Right cardiac atrium (tissue), 5 donors: ENCODE measurements at regions not wholly inside any gene's neighbourhood (a gene's known extent, or its start where the extent isn't known, plus 50 kb on each side); places are given as distances from the start of the nearest gene placed in this dataset.

Experiments
- ATAC-seq, 2 donors: fragments of 200-7000 bp; cut with Tn5 transposase; one replicate each; pipeline versions ENCODE4 v1.8.0 to v1.9.1; 2020; ENCODE audit warnings: moderate library complexity in 2 of 2, mild to moderate bottlenecking in 1 of 2
- DNase-seq, 3 donors: peaks; one replicate each; pipeline ENCODE4 v3.0.0-alpha.2; 2020
- H3K27ac ChIP-seq: one replicate; pipeline ENCODE4 v1.5.1; 2013; ENCODE audit warnings: mild to moderate bottlenecking, low read length, control low read depth, moderate library complexity
- H3K27me3 ChIP-seq: one replicate; pipeline ENCODE4 v1.6.1; 2013; ENCODE audit not compliant: control insufficient read depth, insufficient read depth
- H3K4me1 ChIP-seq: one replicate; pipeline ENCODE4 v1.6.1; 2013; ENCODE audit warnings: low read length; ENCODE audit not compliant: control insufficient read depth, insufficient read depth
- H3K4me3 ChIP-seq: one replicate; pipeline ENCODE4 v1.5.1; 2013; ENCODE audit warnings: low read length, control low read depth
- H3K9me3 ChIP-seq: one replicate; pipeline ENCODE4 v1.6.1; 2013; ENCODE audit warnings: low read length; ENCODE audit not compliant: control insufficient read depth
- WGBS: extraction: QIAGEN DNeasy Blood & Tissue Kit; methylation state at CpG from one replicate; pipeline ENCODE4 v1.1.7; 2013; 5-methylcytosine and 5-hydroxymethylcytosine counted together
- intact Hi-C, 4 donors: fragments of 100-400 bp; cut with DNase I; formaldehyde crosslinking; loops; one replicate each; pipeline versions ENCODE4 v1.11.0 to v1.14.0; 2022 to 2023
- donor health status: healthy with polysubstance abuse.
- donor health status: DM: no; HTN: yes; CAD: no.
- donor health status: DM: no; HTN: no; CAD: no.
- donor health status: DM: no; HTN: yes; CAD: no; lungs with severe emphysema.
- donor health status: DM: yes; HTN: yes; CAD: no.

DNA sequence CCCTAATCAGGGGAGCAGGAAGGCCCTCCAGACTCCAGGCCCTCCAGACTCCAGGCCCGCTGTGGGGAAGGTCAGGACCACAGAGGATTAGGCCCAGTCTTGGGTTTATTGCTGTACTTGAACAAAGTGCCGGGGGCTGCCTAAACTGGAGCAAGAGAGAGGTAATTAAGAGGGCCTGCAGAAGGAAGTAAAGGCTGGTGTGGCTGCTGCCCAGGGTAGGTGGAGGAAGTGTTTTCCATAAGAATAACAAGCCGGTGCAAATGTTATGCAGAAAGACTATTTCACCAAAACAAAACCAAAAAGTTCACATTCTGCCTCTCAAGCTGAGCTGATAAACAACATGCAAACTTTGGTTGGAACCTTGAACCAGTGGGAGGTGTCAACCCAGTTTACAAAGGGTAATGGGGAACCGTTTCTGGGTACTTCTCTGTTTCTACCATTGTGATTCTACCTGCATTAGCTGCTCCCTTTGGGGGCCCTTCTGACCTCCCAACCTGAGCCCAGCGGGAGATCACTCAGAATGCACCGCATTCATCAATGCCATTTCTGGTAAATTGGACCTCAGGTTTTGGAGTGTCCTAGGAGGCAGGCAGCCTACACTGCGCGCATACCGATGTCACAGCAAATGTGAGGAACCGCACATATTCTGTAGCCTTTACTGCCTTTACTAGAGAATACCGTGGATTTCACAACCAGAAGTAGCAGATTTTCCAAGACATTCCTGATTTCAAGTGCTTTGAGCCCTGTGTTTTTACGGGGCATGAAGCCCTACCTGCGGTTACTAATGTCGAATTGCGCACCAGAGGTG lies 59.7 kb upstream of the BCOR start:
- no peaks in the 10 kb centered on the region for H3K4me1 ChIP-seq
- H3K27me3 ChIP-seq: no peaks in the 10 kb centered on the region
- H3K9me3 ChIP-seq: no peaks in the 10 kb centered on the region
- H3K4me3 ChIP-seq: peak overlapping the region; percentile 55
- 82% methylated on average over 15 of the region's 15 CpGs for WGBS
- ATAC-seq: no peak
- peak overlapping the region; percentile 88 for H3K27ac ChIP-seq
- intact Hi-C loops: loop anchor here in 3 of 4 donors (10.0 kb wide), 3 partner anchors 53 to 143 kb away; partner anchors contain the start of gene BCOR (in 1 of the 3)
- no peak for DNase-seq

DNA sequence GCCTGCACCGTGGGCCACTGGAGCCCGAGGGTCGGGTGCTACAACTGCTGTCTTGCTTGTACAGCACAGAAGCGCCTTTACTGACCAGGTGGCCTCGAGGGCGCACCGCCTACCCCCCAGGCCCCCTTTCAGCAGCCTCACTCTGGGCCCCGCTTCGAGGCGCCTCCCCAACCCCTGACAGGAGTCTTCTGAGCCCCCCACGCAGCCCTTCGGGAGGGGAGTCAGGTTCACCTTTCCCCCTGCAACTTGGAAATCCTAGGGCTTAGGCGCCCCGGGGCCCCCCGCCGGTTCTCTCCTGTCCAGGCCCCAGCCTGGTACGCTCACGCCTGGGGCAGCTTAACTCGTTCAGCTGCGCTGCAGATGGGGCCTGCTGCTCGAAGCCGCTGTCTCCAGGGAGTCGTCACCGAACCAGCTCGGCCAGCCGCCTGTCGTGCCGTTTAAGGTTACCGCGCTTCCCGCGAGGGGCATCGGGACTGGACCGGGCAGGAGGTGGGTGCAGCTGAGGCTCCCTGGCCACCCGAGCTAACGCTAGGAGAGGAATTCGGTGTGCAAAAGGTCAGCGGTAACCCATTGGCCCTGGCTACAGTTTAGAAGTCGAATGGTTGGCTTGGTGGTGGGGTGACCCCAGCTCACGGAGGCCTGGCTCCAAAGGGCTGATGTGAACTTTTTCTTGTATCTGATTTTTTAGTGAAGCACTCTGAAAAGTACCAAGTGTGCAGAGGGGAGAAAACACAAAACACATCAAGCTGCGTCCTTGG lies 58.9 kb upstream of the BCOR start:
- H3K27me3 ChIP-seq: no peaks in the 10 kb centered on the region

DNA sequence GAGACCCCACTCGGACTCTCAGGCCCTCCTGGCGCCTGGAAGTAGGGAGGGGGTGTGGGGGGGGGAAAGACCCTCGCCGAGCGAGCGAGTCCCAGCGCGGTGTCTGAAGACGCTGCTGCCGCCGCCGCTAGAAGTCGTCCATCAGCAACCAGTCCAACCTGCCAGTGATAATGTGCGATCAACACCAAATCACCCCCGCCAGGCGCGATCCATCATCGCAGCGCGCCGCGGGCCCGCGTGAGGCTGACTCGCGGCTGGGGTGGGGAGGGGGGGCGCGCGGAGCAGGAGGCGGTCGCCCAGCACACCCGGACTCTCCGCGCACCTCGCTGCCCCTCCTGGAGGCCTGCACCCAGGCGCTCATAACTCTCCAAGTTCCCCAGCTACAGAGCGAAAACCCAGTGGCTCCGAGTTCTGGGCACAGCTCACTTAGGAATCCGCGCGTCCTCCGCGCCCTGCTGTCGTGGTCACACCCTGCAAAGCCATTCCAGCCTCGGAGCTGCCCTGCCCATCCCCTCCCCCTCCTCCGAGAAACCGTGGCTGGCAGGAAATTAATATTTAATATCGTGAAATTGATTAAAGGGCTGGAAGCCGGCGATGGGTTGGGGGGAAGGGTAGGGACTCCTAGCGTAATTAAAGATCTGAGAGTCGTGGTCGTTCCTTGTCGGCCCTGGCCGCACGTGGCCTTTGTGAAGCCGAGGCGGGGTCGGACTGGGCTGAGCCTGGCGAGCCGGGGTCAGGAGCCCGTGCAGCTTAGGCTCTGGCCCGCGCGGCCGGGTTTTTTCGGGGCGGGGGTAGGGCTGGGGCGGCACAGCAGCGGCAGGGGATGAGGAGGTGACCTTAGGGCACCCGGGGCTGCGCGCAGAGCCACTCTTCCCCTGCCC lies 58.1 kb upstream of the BCOR start:
- H3K27ac ChIP-seq: peak overlapping the region; percentile 44
- 40% methylated on average over 73 of the region's 73 CpGs for WGBS
- no peaks in the 10 kb centered on the region for H3K9me3 ChIP-seq
- ATAC-seq: peak in 1 of 2 donors; percentile 8
- no peaks in the 10 kb centered on the region for H3K27me3 ChIP-seq
- H3K4me1 ChIP-seq: peaks cover 3% of the 10 kb centered on the region
- H3K4me3 ChIP-seq: peak overlapping the region; percentile 63
- intact Hi-C loops: loop anchor here in 3 of 4 donors (10.0 kb wide), 3 partner anchors 51 to 141 kb away; partner anchors contain the start of gene BCOR (in 1 of the 3)
- DNase-seq: peak in 2 of 3 donors; percentile 66 to 72

More for the DNA sequence above, 58.9 kb upstream of the BCOR start:
- Histone ChIP-seq H3K4me3 (no peak overlapping the region), H3K27ac (no peak overlapping the region), H3K9me3 (no peaks in the 10 kb centered on the region), H3K4me1 (no peaks in the 10 kb centered on the region)
- intact Hi-C loops: loop anchor here in 3 of 4 donors (10.0 kb wide), 3 partner anchors 52 to 142 kb away; partner anchors contain the start of gene BCOR (in 1 of the 3)
- WGBS: 96% methylated on average over 41 of the region's 41 CpGs
- ATAC-seq (no peak), DNase-seq (peak in 1 of 3 donors; percentile 69)

DNA sequence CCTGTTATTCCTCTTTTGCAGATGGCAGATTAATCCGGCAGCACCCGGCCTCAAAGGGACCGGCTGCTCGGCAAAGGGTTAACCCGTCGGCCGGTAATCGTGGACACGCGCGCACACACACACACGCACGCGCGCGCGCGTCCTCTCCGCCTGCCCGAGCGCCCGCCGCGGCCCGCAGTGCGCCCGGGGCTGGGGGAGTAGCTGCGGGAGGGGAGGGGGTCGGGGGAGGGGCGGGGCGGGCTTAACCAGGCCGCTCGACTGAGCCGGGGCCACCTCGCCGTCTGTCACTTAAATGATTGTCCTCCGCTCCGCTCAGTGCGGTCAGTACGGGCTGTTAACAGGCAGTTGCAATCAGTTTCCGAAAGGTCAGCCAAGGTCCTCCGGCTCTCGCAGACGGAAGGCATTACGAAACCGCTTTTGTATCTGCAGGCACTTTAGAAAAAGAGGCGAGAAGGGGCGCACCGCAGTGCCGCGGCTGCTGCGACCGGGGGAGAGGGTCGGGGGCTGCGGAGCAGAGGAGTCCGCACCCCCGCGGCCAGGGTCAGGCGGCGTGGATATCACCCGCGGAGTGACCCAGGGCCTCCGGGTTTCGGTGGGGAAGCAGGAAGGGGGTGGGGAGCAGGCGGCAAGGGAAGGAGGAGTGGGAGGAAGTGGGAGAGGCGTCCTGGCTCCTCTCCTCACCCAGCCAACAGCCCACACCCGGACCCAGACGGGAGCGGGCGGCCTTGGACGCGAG lies 57.3 kb upstream of the BCOR start:
- intact Hi-C loops: loop anchor here (5.0 to 10.0 kb wide), 4 partner anchors 50 to 140 kb away; partner anchors contain the start of gene BCOR (in 2 of the 4)
- peaks cover 5% of the 10 kb centered on the region for H3K4me1 ChIP-seq
- under 1% methylated on average over 61 of the region's 72 CpGs for WGBS

DNA sequence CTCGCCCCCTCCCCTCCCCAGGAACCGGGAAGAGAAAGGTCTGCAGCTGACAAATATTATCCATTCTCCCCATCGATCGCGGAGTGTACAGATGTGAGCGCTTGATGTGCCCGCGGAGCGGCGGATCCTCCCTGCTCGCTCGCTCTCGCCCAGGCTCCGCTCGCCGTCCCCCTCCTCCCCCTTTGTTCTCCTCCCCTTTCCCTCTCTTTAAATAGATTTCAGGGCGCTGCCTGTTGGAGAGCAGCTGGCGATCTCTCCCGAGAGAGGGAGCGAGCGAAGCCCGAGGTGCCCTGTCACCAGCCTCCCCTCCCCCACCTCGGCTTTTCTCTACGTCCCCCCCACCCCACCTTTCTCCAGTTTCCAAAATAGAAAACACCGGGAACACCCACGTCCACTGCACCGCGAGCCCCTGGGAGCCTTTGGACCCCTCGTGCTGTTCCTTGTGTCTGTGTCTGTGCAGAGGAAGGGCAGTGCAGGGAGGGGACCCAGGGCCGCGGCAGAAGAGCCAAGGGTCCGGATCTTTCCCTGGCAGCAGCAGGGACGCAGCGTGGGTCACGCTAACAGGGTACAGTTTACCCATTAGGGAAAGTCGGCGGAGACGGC lies 56.6 kb upstream of the BCOR start:
- DNase-seq: peak; percentile 48 to 82 (median 78)
- Histone ChIP-seq H3K4me1 (peaks cover 5% of the 10 kb centered on the region), H3K9me3 (no peaks in the 10 kb centered on the region), H3K27me3 (no peaks in the 10 kb centered on the region), H3K4me3 (peak overlapping the region; percentile 63), H3K27ac (peak overlapping the region; percentile 77)
- intact Hi-C loops: loop anchor here (5.0 to 10.0 kb wide), 4 partner anchors 50 to 140 kb away; partner anchors contain the start of gene BCOR (in 2 of the 4)
- WGBS: under 1% methylated on average over 37 of the region's 38 CpGs
- ATAC-seq: peak; percentile 26 to 49

More for the DNA sequence above, 57.3 kb upstream of the BCOR start:
- peak overlapping the region; percentile 77 for H3K27ac ChIP-seq
- no peaks in the 10 kb centered on the region for H3K9me3 ChIP-seq
- peak overlapping the region; percentile 63 for H3K4me3 ChIP-seq
- peak; percentile 72 to 79 for ATAC-seq
- H3K27me3 ChIP-seq: no peaks in the 10 kb centered on the region
- DNase-seq: peak; percentile 86 to 90 (median 87)

DNA sequence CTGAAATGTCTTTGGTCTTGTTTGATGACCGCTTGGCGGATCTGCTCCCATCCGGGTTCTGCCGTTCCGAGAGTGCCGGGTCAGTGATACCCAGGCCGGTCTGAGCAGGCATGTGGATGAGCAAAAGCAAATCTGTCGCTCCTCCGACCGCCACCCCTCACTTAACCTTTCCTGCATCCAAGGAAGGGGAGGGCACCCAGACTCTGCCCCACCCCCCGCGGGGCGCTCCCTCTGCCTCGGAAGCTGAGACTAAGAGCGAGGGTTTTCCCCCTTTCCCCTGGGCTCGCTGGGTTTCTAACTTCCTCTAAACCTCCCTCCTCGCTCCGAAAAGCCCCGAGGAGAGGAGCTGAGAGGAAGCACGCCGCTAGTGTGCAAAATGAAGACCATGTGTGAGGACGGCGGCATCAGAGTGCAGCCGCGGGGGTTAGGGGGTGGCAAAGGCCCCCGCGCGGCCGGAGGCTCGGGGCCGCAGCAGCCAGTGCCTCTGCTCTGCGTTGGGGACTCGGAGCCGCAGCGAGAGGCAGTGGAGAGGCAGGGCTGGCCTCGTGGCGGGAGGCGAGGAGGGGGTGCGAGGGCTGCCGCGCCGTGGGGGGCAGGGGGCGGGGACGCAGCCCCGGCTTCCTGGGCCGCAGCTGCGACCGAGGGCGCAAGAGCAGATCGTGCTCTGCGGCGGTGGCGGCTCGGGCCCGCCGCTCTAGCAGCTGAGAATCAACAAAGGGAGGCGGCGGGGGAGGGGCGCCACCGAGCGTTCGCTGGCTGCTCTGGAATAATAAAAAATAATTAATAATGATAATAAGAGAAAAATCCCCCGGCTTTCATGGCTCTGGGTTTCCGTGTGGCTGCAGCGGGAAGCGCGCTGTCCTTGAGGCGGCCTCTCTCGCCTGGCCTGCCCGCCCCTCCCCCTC lies 55.8 kb upstream of the BCOR start:
- Histone ChIP-seq H3K4me3 (peak overlapping the region; percentile 63), H3K27me3 (no peaks in the 10 kb centered on the region), H3K4me1 (peaks cover 6% of the 10 kb centered on the region), H3K27ac (peak overlapping the region; percentile 83), H3K9me3 (no peaks in the 10 kb centered on the region)
- WGBS: under 1% methylated on average over 65 of the region's 70 CpGs
- intact Hi-C loops: loop anchor here (5.0 to 10.0 kb wide), 4 partner anchors 49 to 139 kb away; partner anchors contain the start of gene BCOR (in 2 of the 4)
- DNase-seq (peak; percentile 50 to 86 (median 84)), ATAC-seq (peak; percentile 0 to 17)

DNA sequence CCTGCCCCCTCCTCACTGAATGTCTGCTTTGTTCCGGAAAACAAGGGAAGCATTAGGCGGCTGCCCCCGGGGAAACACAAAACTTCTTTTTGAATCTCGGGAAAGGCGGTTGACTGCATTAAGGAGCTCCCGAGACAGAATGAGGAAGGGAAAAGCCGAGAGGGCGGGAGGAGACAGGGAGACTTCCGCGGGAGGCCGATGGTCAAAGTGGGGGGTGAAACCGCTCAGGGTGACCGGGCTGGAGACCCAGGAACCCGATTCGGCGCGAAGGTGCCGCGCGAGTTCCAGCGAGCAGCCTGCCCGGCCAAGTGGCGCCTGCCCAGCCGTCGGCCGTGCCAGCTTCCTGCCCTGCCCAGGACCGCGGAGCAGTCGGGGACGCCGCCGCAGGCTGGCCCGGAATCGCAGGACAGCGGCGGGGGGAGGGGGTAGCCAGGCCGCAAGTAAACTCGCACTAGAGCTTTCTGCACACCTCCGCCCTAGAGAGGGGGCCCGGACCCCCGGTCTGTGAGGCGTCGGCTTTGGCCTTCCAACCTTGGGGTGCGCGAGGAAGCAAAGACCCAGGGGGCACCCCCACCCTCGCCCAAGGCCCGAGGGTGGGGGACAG lies 55.1 kb upstream of the BCOR start:
- ATAC-seq (peak; percentile 49 to 61), DNase-seq (peak; percentile 61 to 87 (median 86))
- H3K4me3 ChIP-seq: peak overlapping the region; percentile 63
- 0% methylated on average over 47 of the region's 47 CpGs for WGBS
- H3K9me3 ChIP-seq: no peaks in the 10 kb centered on the region
- no peaks in the 10 kb centered on the region for H3K27me3 ChIP-seq
- H3K4me1 ChIP-seq: peaks cover 10% of the 10 kb centered on the region
- peak overlapping the region; percentile 83 for H3K27ac ChIP-seq
- intact Hi-C loops: loop anchor here (5.0 to 10.0 kb wide), 4 partner anchors 48 to 138 kb away; partner anchors contain the start of gene BCOR (in 2 of the 4)

DNA sequence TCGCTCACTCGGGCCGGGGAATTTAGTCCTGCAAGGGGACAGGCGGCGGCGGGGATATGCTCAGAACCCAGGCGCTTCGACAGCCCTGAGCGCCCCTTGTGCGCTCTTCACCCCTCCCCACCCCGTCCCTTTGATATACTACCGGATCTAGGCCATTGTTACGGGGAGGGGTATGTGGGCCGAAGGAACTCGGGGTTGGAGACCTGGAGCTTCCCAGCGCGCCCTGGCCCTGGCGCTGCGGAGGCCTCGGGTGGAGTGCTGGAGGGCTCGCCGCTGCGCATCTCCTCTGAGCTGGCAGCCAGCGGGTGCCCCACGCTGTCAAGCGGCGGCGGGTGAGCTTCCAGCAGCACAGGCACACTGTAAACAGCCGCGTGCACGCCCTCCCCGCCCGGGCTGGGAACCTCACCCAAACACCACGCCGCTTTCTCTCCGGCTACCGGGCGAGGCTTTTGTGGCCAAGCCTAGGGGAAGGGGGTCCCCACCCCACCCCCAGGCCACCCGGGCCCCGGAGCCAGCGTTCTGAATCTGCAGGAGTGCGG lies 54.5 kb upstream of the BCOR start:
- H3K27me3 ChIP-seq: no peaks in the 10 kb centered on the region

More for the DNA sequence above, 54.5 kb upstream of the BCOR start:
- Histone ChIP-seq H3K4me3 (peak overlapping the region; percentile 63), H3K4me1 (peaks cover 10% of the 10 kb centered on the region), H3K27ac (peak overlapping the region; percentile 83), H3K9me3 (no peaks in the 10 kb centered on the region)
- WGBS: 29% methylated on average over 34 of the region's 42 CpGs
- intact Hi-C loops: loop anchor here (5.0 to 10.0 kb wide), 4 partner anchors 47 to 137 kb away; partner anchors contain the start of gene BCOR (in 2 of the 4)
- peak in 2 of 3 donors; percentile 75 for DNase-seq
- ATAC-seq: peak; percentile 26 to 38
